Gastroesophageal sphincter (tissue), 3 donors: ENCODE measurements at regions not wholly inside any gene's neighbourhood (a gene's known extent, or its start where the extent isn't known, plus 50 kb on each side); places are given as distances from the start of the nearest gene placed in this dataset.
"Not testable (repeated sequence)": the region's sequence is repeated elsewhere in the genome, so short reads cannot be mapped to it uniquely, and the experiment has no call there.

Experiments
- POLR2AphosphoS5 ChIP-seq: sonication (generic); formaldehyde crosslinking; IDR thresholded peaks from one replicate; pipeline ENCODE4 v1.6.1; 2017; ENCODE audit warnings: antibody characterized with exemption
- TF ChIP-seq, protein P1 (sequence below), 4 experiments: fragments of 200-600 bp in 2 of 4; fragments of 450-650 bp in 2 of 4; sonication (generic) in 1 of 4; IDR thresholded peaks; one replicate each; pipeline ENCODE4 v1.5.1; 2017 to 2019; ENCODE audit warnings: antibody characterized with exemption in 4 of 4, mild to moderate bottlenecking in 2 of 4, moderate library complexity in 2 of 4

DNA sequence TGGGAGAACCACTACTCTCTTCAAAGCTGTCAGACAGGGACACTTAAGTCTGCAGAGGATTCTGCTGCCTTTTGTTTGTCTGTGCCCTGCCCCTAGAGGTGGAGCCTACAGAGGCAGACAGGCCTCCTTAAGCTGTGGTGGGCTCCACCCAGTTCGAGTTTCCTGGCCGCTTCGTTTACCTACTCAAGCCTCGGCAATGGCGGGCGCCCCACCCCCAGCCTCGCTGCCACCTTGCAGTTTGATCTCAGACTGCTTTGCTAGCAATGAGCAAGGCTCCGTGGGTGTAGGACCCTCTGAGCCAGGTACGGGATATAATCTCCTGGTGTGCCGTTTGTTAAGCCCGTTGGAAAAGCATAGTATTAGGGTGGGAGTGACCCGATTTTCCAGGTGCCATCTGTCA, 267.9 kb upstream of the GRAMD2B start:
- TF ChIP-seq, protein P1, sequence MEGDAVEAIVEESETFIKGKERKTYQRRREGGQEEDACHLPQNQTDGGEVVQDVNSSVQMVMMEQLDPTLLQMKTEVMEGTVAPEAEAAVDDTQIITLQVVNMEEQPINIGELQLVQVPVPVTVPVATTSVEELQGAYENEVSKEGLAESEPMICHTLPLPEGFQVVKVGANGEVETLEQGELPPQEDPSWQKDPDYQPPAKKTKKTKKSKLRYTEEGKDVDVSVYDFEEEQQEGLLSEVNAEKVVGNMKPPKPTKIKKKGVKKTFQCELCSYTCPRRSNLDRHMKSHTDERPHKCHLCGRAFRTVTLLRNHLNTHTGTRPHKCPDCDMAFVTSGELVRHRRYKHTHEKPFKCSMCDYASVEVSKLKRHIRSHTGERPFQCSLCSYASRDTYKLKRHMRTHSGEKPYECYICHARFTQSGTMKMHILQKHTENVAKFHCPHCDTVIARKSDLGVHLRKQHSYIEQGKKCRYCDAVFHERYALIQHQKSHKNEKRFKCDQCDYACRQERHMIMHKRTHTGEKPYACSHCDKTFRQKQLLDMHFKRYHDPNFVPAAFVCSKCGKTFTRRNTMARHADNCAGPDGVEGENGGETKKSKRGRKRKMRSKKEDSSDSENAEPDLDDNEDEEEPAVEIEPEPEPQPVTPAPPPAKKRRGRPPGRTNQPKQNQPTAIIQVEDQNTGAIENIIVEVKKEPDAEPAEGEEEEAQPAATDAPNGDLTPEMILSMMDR (IDR thresholded peaks at IDR 0.05) = not testable (repeated sequence)
- TF ChIP-seq POLR2AphosphoS5 = not testable (repeated sequence)
